Vagina (tissue), 2 donors: ENCODE measurements at regions not wholly inside any gene's neighbourhood (a gene's known extent, or its start where the extent isn't known, plus 50 kb on each side); places are given as distances from the start of the nearest gene placed in this dataset.
"Not testable (repeated sequence)": the region's sequence is repeated elsewhere in the genome, so short reads cannot be mapped to it uniquely, and the experiment has no call there.

ENCODE experiments used
- DNase-seq, 2 donors: peaks; one replicate each; pipeline ENCODE4 v3.0.0-alpha.2; 2017; ENCODE audit errors: extremely low spot score in 2 of 2
- H3K27ac ChIP-seq: fragments of 200-600 bp; sonication (generic); one replicate; pipeline ENCODE4 v1.5.1; 2019
- H3K27me3 ChIP-seq: fragments of 200-600 bp; sonication (generic); one replicate; pipeline ENCODE4 v1.5.1; 2019
- H3K36me3 ChIP-seq, 2 donors: fragments of 200-600 bp; sonication (generic); one replicate each; pipeline ENCODE4 v1.5.1; 2017 to 2019
- H3K4me1 ChIP-seq: fragments of 200-600 bp; sonication (generic); one replicate; pipeline ENCODE4 v1.5.1; 2019
- H3K4me3 ChIP-seq, 2 donors: fragments of 200-600 bp; sonication (generic); 1 replicate in 1 of 2; 2 replicates in 1 of 2; pipeline ENCODE4 v1.5.1; 2016 to 2019
- H3K9me3 ChIP-seq: fragments of 200-600 bp; sonication (generic); one replicate; pipeline ENCODE4 v1.5.1; 2019
- POLR2A ChIP-seq, 2 donors: fragments of 450-650 bp; IDR thresholded peaks; one replicate each; pipeline ENCODE4 v1.6.1; 2017; ENCODE audit warnings: antibody characterized with exemption in 2 of 2, mild to moderate bottlenecking in 2 of 2, moderate library complexity in 2 of 2
- POLR2AphosphoS5 ChIP-seq, 2 donors: sonication (generic); formaldehyde crosslinking; IDR thresholded peaks; one replicate each; pipeline ENCODE4 v1.9.0; 2017; ENCODE audit warnings: antibody characterized with exemption in 2 of 2, mild to moderate bottlenecking in 2 of 2, low read depth in 1 of 2; ENCODE audit not compliant: insufficient read depth in 1 of 2
- intact Hi-C: fragments of 100-400 bp; cut with DNase I; formaldehyde crosslinking; loops from one replicate; pipeline ENCODE4 v1.15.1; 2023
- TF ChIP-seq, protein P1 (sequence below), 3 experiments: fragments of 450-650 bp in 2 of 3; fragments of 200-600 bp in 1 of 3; sonication (generic) in 1 of 3; IDR thresholded peaks; one replicate each; pipeline ENCODE4 v1.5.1; 2017 to 2019; ENCODE audit warnings: antibody characterized with exemption in 3 of 3, mild to moderate bottlenecking in 2 of 3, moderate library complexity in 2 of 3

- Histone ChIP-seq H3K27me3 (no peaks in the 10 kb centered on the region), H3K36me3 (no peaks in the 10 kb centered on the region), H3K27ac (no peak overlapping the region), H3K9me3 (peaks cover 18% of the 10 kb centered on the region), H3K4me3 (no peak overlapping the region), H3K4me1 (no peaks in the 10 kb centered on the region)
- intact Hi-C loops, result no loop called here
- peak; percentile 85 to 95 for DNase-seq
- TF ChIP-seq POLR2AphosphoS5 (IDR thresholded peaks at IDR 0.05; ENCODE audit: insufficient read depth in 1 of 2, low read depth in 1 of 2) (no peak), POLR2A (IDR thresholded peaks at IDR 0.05) (no peak)
- TF ChIP-seq, protein P1, sequence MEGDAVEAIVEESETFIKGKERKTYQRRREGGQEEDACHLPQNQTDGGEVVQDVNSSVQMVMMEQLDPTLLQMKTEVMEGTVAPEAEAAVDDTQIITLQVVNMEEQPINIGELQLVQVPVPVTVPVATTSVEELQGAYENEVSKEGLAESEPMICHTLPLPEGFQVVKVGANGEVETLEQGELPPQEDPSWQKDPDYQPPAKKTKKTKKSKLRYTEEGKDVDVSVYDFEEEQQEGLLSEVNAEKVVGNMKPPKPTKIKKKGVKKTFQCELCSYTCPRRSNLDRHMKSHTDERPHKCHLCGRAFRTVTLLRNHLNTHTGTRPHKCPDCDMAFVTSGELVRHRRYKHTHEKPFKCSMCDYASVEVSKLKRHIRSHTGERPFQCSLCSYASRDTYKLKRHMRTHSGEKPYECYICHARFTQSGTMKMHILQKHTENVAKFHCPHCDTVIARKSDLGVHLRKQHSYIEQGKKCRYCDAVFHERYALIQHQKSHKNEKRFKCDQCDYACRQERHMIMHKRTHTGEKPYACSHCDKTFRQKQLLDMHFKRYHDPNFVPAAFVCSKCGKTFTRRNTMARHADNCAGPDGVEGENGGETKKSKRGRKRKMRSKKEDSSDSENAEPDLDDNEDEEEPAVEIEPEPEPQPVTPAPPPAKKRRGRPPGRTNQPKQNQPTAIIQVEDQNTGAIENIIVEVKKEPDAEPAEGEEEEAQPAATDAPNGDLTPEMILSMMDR (IDR thresholded peaks at IDR 0.05), result no peak
Measured at GRCh38 chr22:11598492-11599440, 3929.2 kb upstream of the OR11H1 start.

DNA sequence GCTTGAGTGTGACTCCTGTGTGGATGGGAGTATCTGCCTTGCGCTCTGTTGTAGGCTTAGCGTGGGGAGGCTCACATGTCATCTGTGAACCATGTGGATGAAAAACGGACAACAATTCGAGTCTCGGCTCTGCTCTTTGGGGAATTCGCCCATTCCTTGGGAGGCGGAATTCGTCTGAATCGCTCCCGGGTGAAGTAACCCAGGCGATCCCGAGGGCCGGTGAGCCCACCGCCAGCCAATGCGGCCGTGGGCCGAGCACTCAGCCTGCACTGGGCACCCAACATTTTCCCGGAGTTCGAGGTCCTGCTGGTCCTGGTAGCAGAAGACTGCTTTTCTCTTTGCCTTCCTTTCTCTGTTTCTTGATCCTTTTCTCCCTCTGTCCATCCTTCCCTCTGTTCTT lies 3928.5 kb upstream of the OR11H1 start:
- H3K36me3 ChIP-seq, H3K27me3 ChIP-seq, H3K27ac ChIP-seq, H3K4me3 ChIP-seq, intact Hi-C loops, H3K4me1 ChIP-seq: not testable (repeated sequence)
- H3K9me3 ChIP-seq, result peaks cover 18% of the 10 kb centered on the region
- DNase-seq, result peak; percentile 19 to 22

GRCh38 chr22:11600161-11600560 lies 3927.8 kb upstream of the OR11H1 start:
- H3K36me3 ChIP-seq, H3K4me1 ChIP-seq, intact Hi-C loops, H3K27me3 ChIP-seq, H3K4me3 ChIP-seq, H3K27ac ChIP-seq: not testable (repeated sequence)
- H3K9me3 ChIP-seq, result peaks cover 14% of the 10 kb centered on the region
- DNase-seq, result peak; percentile 83 to 95

DNA sequence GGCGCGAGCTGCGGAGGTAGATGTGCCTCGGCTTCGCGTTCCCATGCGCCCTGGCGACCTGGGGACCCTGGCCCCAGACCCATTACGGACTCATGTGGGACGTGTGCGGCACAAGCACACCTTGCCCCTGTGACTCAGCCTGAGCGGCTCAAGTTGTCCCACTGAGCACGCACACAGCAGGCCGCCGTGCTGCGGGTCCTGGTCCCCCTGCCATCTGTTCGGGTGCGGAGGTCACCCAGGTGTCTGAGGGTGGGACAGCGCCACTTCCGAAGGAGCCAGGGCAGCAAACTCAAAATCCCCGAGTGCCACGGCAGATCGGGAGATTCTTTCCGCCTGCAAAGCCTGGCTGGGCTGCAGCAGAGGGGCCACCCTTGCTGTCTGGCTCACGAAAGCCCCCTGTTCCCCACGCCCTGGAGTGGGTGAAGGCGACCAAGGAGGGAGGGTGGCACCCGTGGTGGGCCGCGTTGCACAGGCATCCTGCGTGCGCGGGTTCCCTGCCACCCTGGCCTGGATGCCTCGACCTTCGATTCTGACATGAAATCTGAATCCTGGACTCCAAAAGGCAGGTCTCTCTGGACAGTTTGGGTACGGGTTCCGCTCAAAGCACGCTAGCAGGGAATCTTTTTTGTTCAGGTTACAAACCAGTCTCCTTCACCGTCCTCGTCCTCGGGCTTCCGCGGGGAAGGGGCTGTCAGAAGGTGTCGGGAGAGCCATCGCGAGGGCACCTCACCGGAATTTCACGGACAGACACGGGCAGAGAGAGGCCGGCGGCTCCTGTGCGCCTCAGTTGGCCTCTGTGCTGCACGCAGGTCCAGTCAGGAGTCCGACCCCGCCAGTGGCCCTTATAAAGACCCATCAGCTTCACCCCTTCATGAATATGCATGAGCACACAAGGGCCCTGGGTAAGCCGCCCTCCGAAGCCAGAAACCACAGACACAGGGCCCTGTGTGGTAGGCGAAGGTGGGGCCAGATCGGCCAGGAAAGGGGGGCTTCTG lies 3926.8 kb upstream of the OR11H1 start:
- H3K36me3 ChIP-seq, H3K4me3 ChIP-seq, H3K27ac ChIP-seq, intact Hi-C loops, H3K27me3 ChIP-seq, H3K4me1 ChIP-seq: not testable (repeated sequence)
- peaks cover 14% of the 10 kb centered on the region for H3K9me3 ChIP-seq
- DNase-seq, result peak; percentile 80 to 96

DNA sequence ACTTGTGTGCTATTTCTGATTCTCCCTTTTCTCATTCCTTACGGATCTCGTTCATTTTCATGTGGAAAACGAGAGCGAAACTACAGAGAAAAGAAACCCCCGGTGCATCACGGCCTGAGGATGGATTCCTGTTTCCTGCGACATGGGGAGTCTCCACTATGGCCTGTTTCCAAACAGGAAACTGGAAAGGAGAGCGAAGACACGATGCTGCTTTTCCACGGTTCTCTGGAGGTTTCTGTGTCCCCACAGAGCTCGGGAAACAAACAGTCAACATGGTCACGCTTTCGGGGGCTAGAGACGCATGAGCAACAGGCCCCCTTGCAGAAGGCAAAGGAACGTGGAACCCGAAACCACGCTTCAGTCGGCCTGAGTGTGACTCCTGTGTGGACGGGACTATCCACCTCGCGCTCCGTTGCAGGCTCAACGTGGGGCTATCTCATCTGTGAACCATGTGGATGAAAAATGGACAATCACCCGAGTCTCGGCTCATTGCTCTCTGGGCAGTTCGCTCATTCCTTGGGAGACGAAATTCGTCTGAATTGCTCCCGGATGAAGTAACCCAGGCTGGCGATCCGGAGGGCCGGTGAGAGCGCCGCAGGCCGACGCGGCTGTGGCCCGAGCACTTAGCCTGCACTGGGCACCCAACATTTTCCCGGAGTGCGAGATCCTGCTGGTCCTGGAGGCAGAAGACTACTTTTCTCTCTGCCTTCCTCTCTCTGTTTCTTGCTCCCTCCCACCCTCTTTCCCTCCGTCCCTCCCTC lies 3923.2 kb upstream of the OR11H1 start:
- H3K27me3 ChIP-seq, intact Hi-C loops, H3K36me3 ChIP-seq, H3K4me3 ChIP-seq, H3K4me1 ChIP-seq, H3K27ac ChIP-seq, H3K9me3 ChIP-seq: not testable (repeated sequence)
- peak; percentile 61 to 71 for DNase-seq

DNA sequence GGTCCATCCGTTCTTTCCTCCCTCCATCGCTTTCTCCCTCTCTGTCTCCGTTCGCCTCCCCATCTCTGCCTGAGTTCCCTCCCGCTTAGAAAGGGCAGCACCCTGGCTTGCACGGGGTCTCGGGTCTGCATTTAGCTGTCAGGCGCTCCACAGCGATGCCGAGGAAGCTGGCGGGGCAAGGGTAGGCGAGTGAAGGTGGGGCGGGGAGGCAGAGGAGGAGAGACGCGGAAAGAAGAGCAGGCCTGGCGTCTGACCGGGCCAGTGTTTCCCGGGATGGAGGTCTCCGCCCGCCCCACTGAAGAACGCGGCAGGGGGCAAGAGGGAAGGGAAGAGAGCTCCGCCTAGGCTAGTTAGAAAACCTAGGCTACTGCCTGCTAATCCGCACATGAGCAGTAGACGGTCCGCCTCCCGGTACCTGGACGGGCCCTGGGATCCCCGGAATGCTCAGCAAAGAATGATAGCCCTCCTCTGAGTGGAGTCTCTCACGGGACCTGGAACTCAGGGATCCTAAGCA lies 3922.5 kb upstream of the OR11H1 start:
- no peak overlapping the region for H3K27ac ChIP-seq
- H3K27me3 ChIP-seq, result no peaks in the 10 kb centered on the region
- H3K36me3 ChIP-seq, result no peaks in the 10 kb centered on the region
- H3K4me3 ChIP-seq, result no peak overlapping the region
- TF ChIP-seq, protein P1 (IDR thresholded peaks at IDR 0.05), result no peak
- TF ChIP-seq POLR2AphosphoS5 (IDR thresholded peaks at IDR 0.05; ENCODE audit: insufficient read depth in 1 of 2, low read depth in 1 of 2) (no peak), POLR2A (IDR thresholded peaks at IDR 0.05) (no peak)
- peak; percentile 84 to 97 for DNase-seq
- peaks cover 3% of the 10 kb centered on the region for H3K9me3 ChIP-seq
- no peaks in the 10 kb centered on the region for H3K4me1 ChIP-seq
- intact Hi-C loops, result no loop called here

DNA sequence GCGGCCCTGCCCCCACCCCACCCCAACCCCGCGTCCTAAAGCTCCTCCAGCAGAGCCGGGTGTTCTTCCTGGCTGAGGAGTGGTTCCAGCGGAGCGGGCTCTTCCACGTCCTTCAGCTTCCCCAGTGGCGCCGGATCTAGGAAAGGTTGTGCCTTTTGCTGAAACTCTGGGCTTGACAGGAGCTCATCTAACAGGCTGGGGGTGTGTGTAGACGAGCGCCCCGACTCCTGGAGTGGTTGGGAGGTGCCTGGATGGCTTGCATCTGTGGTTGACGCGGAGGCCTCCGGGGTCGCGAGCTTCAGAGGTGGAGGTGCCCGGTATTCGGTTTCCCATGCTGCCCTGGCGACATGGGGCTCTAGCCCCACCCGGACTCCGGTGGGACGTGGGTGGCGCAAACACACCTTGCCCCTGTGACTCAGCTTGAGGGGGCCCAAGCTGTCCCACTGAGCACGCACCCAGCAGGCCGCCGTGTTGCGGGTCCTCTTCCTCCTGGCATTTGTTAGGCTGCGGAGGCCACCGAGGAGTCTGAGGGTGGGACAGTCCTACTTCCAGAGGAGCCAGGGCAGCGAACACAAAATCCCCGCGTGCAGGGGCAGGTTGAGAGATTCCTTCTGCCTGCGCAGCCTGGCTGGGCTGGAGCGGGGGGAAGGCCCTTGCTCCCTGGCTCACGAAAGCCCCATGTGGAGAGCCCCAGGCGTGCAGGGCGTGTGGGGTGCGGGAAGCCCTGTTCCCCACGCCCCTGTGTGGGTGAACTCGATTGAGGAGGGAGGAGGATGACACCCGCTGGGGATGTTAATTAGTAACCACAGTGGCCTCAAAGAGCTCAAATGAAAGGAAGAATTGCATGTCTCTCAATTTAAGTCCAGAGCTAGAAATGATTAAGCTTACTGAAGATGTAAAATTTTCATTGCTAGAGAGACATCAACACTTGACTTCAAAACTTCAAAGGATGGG lies 3921.7 kb upstream of the OR11H1 start:
- H3K4me3 ChIP-seq, H3K36me3 ChIP-seq, H3K27me3 ChIP-seq, H3K9me3 ChIP-seq, H3K27ac ChIP-seq, H3K4me1 ChIP-seq, intact Hi-C loops: not testable (repeated sequence)
- DNase-seq, result peak; percentile 83 to 94

- H3K4me1 ChIP-seq, H3K4me3 ChIP-seq, H3K27me3 ChIP-seq, intact Hi-C loops, H3K36me3 ChIP-seq, H3K27ac ChIP-seq, H3K9me3 ChIP-seq: not testable (repeated sequence)
- DNase-seq, result peak; percentile 32 to 61
Measured at GRCh38 chr22:11607215-11607614, 3920.8 kb upstream of the OR11H1 start.

GRCh38 chr22:11608486-11608885 lies 3919.5 kb upstream of the OR11H1 start:
- H3K27ac ChIP-seq, H3K9me3 ChIP-seq, intact Hi-C loops, H3K27me3 ChIP-seq, H3K36me3 ChIP-seq, H3K4me3 ChIP-seq, H3K4me1 ChIP-seq: not testable (repeated sequence)
- DNase-seq, result peak; percentile 43 to 67
